ENCODE measurements at regions not wholly inside any gene's neighbourhood (a gene's known extent, or its start where the extent isn't known, plus 50 kb on each side); places are given as distances from the start of the nearest gene placed in this dataset.

GRCh38 chr9:11549311-11549794, 936.6 kb upstream of the PTPRD start:
- no peaks in the 10 kb centered on the region for H3K9me1 ChIP-seq (replicated peaks; ENCODE audit: control insufficient read depth, extremely low read depth, insufficient read depth, low read length)
- no peak overlapping the region for H3K27ac ChIP-seq (ENCODE audit: insufficient read depth, low read depth, low read length)
- FAIRE-seq (no peak), DNase-seq (ENCODE audit: low read depth, low spot score) (no peak)
- no peak overlapping the region for H2AFZ ChIP-seq (ENCODE audit: low read depth, low read length)
- no peak overlapping the region for H3K9ac ChIP-seq (replicated peaks; ENCODE audit: extremely low read depth, insufficient read depth, low read length)
- POLR2A ChIA-PET, result no interaction called here
- BruUV-seq (replicated peaks), result no TSS peak
- H3K4me1 ChIP-seq (ENCODE audit: control insufficient read depth, extremely low read depth, insufficient read depth, low read length), result no peaks in the 10 kb centered on the region
- no peak overlapping the region for H3K4me2 ChIP-seq (ENCODE audit: insufficient read depth, low read length)
- intact Hi-C loops (cut with micrococcal nuclease), result no loop called here
- no peak for TF ChIP-seq EZH2 (IDR thresholded peaks at IDR 0.05; ENCODE audit: borderline replicate concordance, low read depth, low read length, severe bottlenecking)
- TF ChIP-seq FOS (IDR thresholded peaks at IDR 0.05; ENCODE audit: borderline replicate concordance, insufficient read depth, low read length), result no peak
- no peak for TF ChIP-seq POLR2A (IDR thresholded peaks at IDR 0.05; ENCODE audit: low read depth, low read length)
- no peak for TF ChIP-seq CTCF (IDR thresholded peaks at IDR 0.05; ENCODE audit: extremely low read depth in 1 of 2, insufficient read depth in 1 of 2, low read depth in 1 of 2, low read length in 2 of 2)
- TF ChIP-seq JUN (IDR thresholded peaks at IDR 0.05; ENCODE audit: borderline replicate concordance, insufficient read depth, insufficient read length, low read depth), result no peak
- TF ChIP-seq MAX (IDR thresholded peaks at IDR 0.05; ENCODE audit: insufficient read depth, insufficient read length), result no peak
- no peak for TF ChIP-seq POLR2AphosphoS5 (IDR thresholded peaks at IDR 0.05; ENCODE audit: insufficient read depth, low read depth, low read length)
- no peak for TF ChIP-seq MYC (IDR thresholded peaks at IDR 0.05; ENCODE audit: low read depth, low read length)
- TF ChIP-seq GATA2 (IDR thresholded peaks at IDR 0.05; ENCODE audit: insufficient read depth, insufficient read length, low read depth, low read length), result no peak
- CTCF ChIA-PET, result no interaction called here
- no peak overlapping the region for H3K4me3 ChIP-seq (replicated peaks in 1 of 3; ENCODE audit: insufficient read depth in 1 of 3, low read depth in 1 of 3, low read length in 3 of 3)
- dilution Hi-C loops (cut with MboI; ENCODE audit: extremely low pct_ligation_motif_present, low sequenced_read_pairs), result no loop called here
- H3K36me3 ChIP-seq (ENCODE audit: control insufficient read depth in 2 of 2, extremely low read depth in 1 of 2, insufficient read depth in 2 of 2, low read length in 2 of 2), result no peaks in the 10 kb centered on the region
- no peaks in the 10 kb centered on the region for H4K20me1 ChIP-seq (replicated peaks; ENCODE audit: control insufficient read depth, extremely low read depth, insufficient read depth, low read length)
- H3K27me3 ChIP-seq (ENCODE audit: control insufficient read depth in 2 of 2, insufficient read depth in 2 of 2, low read length in 2 of 2), result no peaks in the 10 kb centered on the region
- no peaks in the 10 kb centered on the region for H3K79me2 ChIP-seq (ENCODE audit: control insufficient read depth, insufficient read depth, low read length)
- H3K9me3 ChIP-seq (replicated peaks; ENCODE audit: control insufficient read depth, insufficient read depth, low read length), result peaks cover 8% of the 10 kb centered on the region
